MV-4-11 (cell line): ENCODE measurements at regions not wholly inside any gene's neighbourhood (a gene's known extent, or its start where the extent isn't known, plus 50 kb on each side); places are given as distances from the start of the nearest gene placed in this dataset.
"Not testable (repeated sequence)": the region's sequence is repeated elsewhere in the genome, so short reads cannot be mapped to it uniquely, and the experiment has no call there.

ENCODE experiments used
- DNase-seq: peaks from one replicate; lab custom pipeline; 2025; lab: John Stamatoyannopoulos, UW

DNA sequence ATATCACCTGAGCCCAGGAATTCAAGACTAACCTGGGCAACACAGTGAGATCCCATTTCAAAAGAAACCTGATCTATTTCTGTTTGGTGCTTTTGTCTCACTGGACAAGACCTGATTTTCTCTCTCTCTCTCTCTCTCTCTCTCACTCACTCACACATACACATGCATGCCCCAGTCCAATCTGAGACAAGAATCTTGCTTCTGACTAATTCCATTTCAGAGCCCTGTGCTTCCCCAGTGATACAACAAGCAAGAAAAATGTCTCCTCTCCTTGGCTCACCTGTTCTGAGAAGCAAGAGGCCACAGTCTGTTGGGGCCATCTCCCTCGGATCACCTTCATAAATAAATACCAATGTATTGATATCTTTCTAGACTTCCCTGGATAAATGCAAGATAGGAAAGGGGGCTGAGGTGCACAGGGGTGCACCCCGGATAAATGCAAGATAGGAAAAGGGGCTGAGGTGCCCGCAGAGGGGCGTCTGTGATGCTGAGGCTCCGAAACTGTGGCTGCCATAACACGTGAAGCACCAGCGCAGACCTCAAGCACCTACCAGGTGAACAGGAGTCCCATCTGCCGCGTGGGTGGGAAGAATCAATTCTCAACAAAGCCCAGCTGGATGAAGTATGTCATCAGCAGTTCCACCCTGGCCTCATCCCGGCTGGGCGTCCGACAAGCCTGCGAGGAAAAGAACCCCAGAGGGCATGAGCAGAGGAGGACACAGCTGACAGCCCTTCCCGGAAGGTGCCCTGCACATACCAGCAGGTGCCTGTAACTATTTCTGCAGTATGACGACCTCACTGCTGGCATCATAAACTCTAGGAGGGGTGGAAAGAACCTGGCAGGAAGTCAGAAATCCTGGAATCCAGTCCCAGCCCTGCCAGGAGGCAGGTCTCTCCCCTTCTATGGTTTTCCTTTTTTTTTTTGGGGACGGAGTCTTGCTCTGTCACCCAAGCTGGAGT lies 280.0 kb downstream of the GOLGA6L6 start:
- not testable (repeated sequence) for DNase-seq

DNA sequence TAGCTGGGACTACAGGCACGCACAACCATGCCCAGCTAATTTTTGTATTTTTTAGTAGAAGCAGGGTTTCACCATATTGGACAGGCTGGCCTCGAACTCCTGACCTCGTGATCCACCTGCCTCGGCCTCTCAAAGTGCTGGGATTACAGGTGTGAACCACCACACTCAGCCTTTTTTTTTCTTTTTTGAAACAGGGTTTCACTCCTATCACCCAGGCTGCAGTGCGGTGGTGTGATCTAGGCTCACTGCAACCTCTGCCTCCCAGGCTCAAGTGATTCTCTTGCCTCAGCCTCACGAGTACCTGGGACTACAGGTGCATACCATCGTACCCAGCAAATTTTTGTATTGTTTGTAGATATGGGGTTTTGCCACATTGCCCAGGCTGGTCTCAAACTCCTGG lies 280.9 kb downstream of the GOLGA6L6 start:
- not testable (repeated sequence) for DNase-seq

DNA sequence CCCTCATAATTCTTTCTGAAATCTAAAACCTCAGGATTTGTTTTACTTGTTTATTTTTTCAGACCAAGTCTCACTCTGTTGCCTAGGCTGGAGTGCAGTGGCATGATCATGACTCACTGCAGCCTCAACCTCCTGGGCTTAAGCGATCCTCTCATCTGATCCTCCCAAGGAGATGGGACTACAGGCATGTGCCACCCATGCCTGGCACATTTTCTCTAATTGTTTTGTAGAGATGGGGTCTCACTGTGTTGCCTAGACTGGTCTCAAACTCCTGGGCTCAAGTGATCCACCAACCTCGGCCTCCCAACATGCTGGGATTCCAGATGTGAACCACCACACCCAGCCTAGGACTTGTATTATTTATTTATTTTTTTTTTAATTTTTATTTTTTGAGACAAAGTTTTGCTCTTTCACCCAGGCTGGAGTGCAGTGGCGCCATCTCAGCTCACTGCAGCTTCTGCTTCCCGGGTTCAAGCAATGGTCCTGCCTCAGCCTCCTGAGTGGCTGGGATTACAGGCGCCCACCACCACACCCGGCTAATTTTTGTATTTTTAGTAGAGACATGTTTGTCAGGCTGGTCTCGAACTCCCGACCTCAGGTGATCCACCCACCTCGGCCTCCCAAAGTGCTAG lies 281.9 kb downstream of the GOLGA6L6 start:
- DNase-seq: not testable (repeated sequence)

DNA sequence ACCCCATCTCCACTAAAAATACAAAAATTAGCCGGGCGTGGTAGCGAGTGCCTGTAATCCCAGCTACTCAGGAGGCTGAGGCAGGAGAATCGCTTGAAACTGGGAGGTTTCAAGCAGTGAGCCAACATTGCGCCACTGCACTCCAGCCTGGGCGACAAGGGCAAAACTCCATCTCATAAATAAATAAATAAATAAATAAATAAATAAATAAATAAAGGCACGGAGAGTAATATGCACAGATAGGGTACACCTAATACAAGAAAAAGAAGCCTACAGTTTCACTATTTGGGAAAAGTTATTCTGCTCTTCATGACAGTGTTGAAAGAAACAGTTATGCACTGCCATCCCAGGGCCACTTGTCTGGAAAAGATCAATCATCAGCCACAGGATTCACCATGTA lies 285.2 kb downstream of the GOLGA6L6 start:
- not testable (repeated sequence) for DNase-seq

DNA sequence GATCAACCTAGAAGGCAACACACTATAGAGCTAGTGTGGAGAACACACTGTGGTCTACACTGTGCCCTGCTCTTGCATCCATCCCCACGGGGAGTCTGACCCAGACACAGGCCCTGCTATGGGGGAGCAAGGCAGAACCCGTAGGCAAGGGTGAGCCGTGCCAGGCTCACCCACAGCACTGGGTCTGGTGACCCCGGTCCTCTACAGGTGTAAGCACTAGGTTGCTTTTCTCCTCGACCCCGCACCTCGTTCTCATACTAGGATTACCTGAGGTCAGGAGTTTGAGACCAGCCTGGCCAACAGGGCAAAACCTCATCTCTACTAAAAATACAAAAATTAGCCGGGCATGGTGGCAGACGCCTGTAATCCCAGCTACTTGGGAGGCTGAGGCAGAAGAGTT lies 286.0 kb downstream of the GOLGA6L6 start:
- not testable (repeated sequence) for DNase-seq

DNA sequence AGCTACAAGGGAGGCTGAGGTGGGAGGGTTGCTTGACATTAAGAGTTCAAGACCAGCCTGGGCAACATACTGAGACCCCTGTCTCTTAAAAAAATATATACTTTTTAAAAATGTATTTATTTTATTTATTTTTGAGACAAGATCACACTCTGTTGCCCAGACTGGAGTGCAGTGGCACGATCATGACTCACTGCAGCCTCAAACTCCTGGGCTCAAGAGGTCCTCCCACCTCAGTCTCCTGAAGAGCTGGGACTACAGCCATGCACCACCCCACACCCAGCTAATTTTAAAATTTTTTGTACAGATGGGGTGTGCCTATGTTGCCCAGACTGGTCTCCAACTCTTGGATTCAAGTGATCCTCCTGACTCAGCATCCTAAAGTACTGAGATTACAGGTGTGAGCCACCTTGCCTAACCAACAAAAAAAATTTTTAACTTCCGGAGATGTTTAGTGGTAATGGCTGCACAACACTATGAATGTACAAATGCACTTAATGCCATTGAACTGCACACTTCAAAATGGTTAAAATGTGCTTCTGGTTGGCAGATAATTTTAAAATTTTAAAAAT lies 288.5 kb downstream of the GOLGA6L6 start:
- not testable (repeated sequence) for DNase-seq

DNA sequence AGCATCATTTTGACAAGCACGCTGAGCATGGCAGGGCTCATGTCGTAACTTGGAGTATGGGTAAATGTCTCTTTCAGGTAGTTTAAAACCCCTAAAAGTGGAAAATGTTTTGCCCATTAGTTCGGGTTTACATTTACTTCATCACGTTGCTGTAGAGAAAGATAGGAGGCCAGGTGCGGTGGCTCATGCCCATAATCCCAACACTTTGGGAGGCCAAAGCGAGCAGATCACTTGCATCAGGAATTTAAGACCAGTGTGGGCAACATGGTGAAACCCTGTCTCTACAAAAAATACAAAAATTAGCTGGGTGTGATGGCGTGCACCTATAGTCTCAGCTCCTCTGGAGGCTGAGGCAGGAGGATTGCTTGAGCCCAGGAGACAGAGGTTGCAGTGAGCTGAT lies 289.6 kb downstream of the GOLGA6L6 start:
- DNase-seq: not testable (repeated sequence)

DNA sequence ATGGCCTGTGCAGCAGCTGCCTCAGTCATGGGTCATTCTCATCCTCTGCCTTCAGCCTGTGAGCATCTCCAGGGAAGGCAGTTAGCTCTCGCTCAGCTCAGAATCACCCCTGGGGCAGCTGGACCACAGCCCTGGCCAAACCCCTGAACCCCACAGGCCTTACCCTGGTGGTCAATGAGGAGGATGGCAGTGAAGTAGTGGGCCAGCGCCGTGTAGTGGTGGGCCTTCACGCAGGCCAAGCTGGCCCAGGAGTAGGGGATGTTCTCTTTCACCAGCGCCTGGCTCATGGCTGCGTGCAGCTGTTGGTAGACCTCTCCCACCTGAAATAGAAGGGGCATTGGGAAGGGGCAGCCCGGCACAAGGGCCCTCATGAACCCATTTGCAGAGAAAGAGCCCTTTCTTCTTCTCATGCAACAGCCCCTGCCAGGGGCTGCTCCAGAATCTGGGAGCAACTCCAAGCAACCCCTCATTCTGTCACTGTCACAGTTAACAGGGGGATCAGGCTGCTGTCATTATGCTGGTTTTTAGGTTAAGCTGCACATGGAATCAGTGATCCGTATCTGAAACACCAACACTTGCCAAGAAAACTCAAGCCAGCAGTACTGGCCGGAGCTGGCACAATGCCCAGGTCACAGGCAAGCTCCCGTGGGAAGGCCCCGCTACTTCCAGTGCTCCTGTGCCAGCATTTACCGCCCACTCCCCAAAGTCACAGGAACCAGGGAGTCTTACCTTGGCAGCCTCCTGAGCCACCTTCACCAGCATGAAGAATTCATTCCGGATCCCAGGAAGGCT lies 290.2 kb downstream of the GOLGA6L6 start:
- DNase-seq: not testable (repeated sequence)

DNA sequence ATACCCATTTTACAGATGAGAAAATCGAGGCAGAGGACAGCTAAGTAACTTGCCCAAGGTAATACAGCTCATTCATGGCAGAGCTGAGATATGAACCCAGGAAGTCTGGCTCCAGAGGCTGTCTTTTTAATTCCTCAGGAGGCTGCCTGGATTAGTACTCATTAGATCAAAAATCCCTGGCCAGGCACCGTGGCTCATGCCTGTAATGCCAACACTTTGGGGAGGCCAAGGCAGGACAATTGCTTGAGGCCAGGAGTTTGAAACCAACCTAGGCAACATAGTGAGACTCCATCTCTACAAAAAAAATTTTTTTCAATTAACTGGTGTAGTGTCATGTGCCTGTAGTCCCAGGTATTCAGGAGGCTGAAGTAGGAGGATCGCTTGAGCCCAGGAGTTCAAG lies 291.4 kb downstream of the GOLGA6L6 start:
- not testable (repeated sequence) for DNase-seq

DNA sequence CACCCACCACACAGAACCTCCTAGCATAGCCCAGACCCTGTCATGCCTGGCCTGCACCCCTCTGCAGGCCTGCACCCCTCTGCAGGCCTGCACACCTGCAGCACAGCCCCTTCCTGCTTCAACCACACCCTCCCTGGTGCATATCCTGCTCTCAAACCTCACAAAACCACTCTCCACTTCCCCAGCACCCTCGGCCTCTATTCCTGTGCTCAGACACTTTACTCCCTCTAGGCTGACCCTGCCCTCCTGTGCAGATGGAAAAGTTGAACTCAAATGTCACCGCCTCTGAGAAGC lies 292.0 kb downstream of the GOLGA6L6 start:
- not testable (repeated sequence) for DNase-seq

DNA sequence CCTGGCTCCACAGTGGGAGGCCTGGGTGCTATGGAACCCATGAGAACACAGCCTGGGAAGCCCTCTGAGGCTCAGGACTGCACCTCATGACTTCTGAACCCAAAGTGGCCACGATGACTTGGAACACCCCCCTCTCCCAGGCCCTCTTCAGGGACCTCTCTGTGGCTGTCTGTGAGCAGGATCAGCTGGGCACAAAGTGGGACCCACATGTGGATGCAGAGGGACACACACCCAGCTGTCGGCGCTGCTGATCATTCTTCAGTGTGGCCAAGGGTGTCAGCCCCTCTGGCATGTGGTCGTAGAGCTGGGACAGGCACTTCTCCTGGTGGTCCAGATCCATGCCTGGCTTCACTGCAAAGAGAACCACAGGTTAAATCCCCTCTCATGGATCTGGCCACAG lies 293.2 kb downstream of the GOLGA6L6 start:
- DNase-seq: not testable (repeated sequence)

DNA sequence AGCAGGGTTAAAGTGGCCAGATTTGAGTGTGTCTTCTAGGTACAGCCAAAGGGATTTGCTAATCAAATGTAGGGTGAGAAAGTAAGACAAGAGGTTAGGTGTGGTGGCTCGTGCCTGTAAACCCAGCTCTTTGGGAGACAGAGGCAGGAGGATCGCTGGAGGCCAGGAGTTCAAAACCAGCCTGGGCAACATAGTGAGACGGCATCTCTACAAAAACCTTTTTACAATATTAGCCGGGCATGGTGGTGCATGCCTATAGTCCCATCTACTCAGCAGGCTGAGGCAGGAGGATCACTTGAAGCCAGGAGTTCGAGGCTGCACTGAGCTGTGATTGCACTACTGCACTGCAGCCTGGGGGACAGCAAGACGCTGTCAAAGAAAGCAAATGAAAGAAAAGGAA lies 294.5 kb downstream of the GOLGA6L6 start:
- DNase-seq: not testable (repeated sequence)

DNA sequence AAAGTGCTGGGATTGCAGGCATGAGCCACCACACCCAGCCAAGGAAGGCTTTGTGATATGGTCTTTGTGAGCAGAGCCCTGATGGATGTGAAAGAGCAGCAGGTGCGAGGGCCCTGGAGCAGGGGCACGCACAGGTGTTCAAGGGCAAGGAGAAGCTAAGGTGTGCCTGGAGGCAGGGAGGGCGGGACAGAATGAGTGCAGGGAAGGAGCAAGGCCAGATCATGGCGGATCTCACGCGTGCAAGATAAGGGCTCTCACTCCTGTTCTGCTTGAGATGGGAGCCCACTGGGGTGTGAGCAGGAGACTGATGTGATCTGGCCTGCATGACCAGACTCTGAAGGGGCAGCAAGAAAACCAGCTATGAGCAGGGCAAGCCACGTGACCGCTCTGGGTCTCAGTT lies 295.0 kb downstream of the GOLGA6L6 start:
- not testable (repeated sequence) for DNase-seq

DNA sequence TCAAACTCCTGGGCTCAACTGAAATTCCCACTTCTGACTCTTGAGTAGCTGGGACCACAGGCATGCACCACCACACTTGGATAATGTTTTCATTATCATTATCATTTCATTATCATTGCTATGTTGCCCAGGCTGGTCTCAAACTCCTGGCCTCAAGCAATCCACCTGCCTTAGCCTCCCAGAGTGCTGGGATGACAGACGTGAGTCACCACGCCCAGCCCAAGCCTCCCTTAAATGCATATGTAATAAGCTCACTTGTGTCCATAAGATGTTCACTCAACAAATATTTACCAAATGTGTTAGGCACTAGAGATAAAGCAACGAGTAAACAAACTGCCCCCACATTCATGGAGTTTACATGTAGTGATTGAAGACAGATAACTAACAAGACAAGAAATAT lies 295.7 kb downstream of the GOLGA6L6 start:
- not testable (repeated sequence) for DNase-seq

DNA sequence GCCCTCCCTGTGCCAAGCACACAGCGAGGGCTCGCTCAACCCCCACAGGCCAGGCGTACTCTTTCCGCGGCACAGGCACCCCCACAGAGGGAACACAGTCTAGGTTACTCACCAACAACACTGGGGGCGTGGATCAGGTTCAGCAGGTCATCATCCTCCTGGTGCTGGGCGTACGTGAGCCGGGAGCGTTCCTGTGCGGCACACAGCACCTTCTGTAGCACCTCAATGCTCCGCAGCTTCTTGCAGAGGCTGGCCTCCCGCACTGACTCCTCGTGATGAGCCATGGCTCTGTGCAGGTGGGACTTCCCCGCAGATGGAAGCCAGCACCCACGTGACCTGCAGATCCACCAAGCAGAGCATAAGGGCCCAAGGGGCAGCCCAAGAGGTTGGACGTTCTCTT lies 296.8 kb downstream of the GOLGA6L6 start:
- not testable (repeated sequence) for DNase-seq

DNA sequence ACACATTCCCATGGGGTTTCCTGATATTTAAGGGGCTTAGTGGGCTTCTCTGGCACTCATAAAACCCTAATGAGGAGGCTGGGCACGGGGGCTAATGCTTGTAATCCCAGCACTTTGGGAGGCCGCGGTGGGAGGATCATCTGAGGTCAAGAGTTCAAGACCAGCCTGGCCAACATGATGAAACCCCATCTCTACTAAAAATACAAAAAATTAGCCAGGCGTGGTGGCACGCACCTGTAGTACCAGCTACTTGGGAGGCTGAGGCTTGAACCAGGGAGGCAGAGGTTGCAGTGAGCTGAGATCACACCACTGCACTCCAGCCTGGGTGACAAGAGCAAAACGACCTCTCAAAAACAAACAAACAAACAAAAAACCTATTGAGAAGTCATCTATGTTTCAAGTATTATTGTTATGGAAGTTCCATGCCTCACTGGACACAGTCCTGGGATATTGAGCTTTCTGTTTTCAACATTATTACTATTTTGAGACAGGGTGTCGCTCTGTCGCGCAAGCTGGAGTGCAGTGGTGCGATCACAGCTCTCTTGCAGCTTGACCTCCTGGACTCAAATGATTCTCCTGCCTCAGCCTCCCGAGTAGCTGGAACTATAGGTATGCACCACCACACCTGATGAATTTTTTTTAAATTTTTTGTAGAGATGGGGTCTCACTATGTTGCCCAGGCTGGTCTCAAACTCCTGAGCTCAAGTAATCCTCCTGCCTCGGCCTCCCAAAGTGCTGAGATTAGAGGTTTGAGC lies 297.9 kb downstream of the GOLGA6L6 start:
- DNase-seq: not testable (repeated sequence)

DNA sequence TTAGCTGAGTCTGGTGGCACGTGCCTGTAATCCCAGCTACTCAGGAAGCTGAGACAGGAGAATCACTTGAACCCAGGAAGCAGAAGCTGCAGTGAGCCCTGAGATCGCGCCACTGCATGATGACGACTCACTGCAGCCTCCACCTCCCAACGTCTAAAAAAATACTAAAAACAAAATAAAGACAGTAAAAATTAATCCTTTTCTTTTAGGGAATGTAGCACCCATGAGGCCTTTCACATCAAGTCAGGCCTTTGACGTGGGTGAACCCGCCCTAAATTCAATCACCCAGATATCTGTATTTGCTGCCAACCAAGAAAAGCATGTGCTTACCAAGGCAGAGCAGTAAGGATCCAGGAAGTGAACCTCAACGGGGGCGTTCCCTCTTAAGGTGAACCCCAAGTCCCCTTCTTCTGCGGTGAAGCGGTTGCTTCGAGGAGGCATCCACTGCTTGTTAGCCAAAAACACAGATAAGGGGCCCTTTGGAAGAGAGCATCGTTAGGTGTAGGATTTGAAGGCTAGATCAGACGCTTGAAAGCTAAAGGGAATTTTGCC lies 301.2 kb downstream of the GOLGA6L6 start:
- not testable (repeated sequence) for DNase-seq

DNA sequence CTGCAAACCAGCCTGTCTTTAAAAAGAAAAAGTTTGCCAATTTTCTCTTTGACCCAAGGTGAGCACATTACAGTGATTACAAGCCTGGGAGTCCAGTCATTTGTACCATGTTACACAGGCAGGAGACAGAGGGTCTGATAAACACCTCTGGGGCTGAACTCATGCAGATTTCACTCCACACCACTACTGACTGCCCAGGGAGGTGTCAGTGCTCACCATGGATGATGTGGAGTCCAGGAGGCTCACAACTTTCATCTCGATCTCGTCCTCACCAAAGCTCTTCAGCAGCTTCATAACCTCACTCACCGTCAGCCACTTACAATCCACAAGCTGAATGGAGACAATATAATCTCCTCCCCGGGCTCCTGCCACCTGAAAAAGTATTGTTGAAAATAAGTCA lies 302.4 kb downstream of the GOLGA6L6 start:
- not testable (repeated sequence) for DNase-seq

DNA sequence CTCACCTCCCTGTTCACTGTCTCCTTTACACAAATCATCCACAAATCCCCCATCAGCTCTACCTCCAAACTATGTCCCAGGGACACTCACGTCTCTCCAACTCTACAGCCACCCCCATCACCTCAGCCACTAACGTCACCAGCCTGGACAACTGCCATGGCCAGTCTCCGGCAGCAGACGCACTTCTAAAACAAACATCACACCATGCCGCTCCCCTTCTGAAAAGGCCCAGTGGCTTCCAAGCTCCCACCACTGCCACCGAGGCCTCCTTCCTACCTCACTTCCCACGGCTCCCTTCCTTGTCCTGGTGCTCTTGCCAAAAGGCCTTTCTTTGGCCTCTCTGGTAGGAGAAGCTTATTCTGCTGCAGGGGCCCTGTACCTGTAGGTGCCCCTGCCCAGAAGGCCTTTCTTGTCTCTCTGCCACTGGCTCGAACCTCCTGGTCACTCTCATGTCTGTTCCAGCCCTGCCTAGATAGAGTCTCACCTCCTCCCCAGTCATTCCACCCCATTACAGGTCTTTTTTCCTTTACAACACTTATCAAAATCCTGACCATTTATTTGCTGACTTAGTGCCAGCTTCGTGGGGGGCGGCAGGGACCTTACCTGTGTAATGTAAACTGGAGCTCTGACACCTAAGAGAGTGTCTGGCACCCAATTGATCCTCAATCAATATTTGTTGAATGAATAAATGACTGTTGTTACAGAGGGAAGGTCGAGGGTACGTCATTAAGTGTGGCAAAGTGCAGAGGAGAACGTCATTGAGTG lies 304.2 kb downstream of the GOLGA6L6 start:
- not testable (repeated sequence) for DNase-seq

DNA sequence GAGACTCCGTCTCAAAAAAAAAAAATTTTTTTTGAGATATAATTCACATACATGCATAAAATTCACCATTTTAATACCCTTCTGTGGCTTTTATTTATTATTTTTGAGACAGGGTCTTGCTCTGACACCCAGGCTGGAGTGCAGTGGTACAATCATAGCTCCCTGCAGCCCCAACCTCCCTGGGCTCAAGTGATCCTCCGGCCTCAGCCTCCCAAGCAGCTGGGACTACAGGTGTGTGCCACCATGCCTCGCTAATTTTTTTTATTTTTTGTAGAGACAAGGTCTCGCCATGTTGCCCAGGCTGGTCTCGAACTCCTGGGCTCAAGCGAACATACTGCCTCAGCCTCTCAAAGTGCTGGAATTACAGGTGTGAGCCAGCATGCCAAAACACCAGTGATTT lies 305.9 kb downstream of the GOLGA6L6 start:
- not testable (repeated sequence) for DNase-seq
